ENCODE measurements at regions not wholly inside any gene's neighbourhood (a gene's known extent, or its start where the extent isn't known, plus 50 kb on each side); places are given as distances from the start of the nearest gene placed in this dataset.
"Not testable (repeated sequence)": the region's sequence is repeated elsewhere in the genome, so short reads cannot be mapped to it uniquely, and the experiment has no call there.

GRCh38 chr11:67795746-67796145, 121.3 kb upstream of the ALDH3B2 start:
- Histone ChIP-seq H3K36me3 (ENCODE audit: insufficient read depth, low read length) (no peaks in the 10 kb centered on the region), H3K9ac (ENCODE audit: insufficient read length) (no peak overlapping the region), H3K4me3 (no peak overlapping the region), H3K9me3 (ENCODE audit: low read depth, low read length) (no peaks in the 10 kb centered on the region), H3K27ac (no peak overlapping the region)
- DNase-seq (ENCODE audit: low read depth, low spot score): no peak
- TF ChIP-seq FOXP2 (optimal IDR thresholded peaks at IDR 0.05; ENCODE audit: control extremely low read depth, extremely low read length, insufficient read depth) (no peak), POLR2AphosphoS5 (IDR thresholded peaks at IDR 0.05; ENCODE audit: borderline replicate concordance, low read depth, low read length) (no peak), EZH2 (IDR thresholded peaks at IDR 0.05) (no peak)

GRCh38 chr11:67793750-67794149, 119.3 kb upstream of the ALDH3B2 start:
- H3K9me3 ChIP-seq (ENCODE audit: low read depth, low read length); H3K27ac ChIP-seq; DNase-seq (ENCODE audit: low read depth, low spot score); H3K36me3 ChIP-seq (ENCODE audit: insufficient read depth, low read length); H3K4me3 ChIP-seq; H3K9ac ChIP-seq (ENCODE audit: insufficient read length): not testable (repeated sequence)

- H3K4me3 ChIP-seq: peak overlapping the region; percentile 63
- DNase-seq (ENCODE audit: low read depth, low spot score); H3K9ac ChIP-seq (ENCODE audit: insufficient read length); H3K9me3 ChIP-seq (ENCODE audit: low read depth, low read length); H3K36me3 ChIP-seq (ENCODE audit: insufficient read depth, low read length); H3K27ac ChIP-seq: not testable (repeated sequence)
These were observed 118.0 kb upstream of the ALDH3B2 start for GRCh38 chr11:67792273-67792990.

GRCh38 chr11:67791598-67792170, 117.3 kb upstream of the ALDH3B2 start:
- not testable (repeated sequence) for H3K27ac ChIP-seq; H3K36me3 ChIP-seq (ENCODE audit: insufficient read depth, low read length); H3K9me3 ChIP-seq (ENCODE audit: low read depth, low read length); H3K9ac ChIP-seq (ENCODE audit: insufficient read length)
- H3K4me3 ChIP-seq: peak overlapping the region; percentile 63
- peak; percentile 63 for DNase-seq (ENCODE audit: low read depth, low spot score)

DNA sequence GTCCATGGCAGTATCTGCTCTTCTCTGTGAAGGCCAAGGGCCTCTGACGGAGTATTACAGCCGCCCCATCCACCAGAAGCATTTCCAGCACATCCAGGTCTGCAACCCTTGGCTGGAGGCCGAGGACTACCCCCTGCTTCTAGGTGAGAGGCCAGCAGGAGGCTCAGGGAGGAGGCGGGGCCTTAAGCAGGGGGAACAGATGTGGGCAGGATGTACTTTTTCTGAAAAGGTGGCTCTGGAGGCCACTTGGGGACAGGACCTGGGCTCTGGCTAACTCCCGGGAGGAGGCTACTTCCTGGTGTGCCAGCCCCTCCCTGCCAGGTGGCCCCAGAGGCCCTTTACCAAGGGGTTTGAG, 113.9 kb upstream of the ALDH3B2 start:
- not testable (repeated sequence) for H3K36me3 ChIP-seq (ENCODE audit: insufficient read depth, low read length); H3K4me3 ChIP-seq; DNase-seq (ENCODE audit: low read depth, low spot score); H3K9me3 ChIP-seq (ENCODE audit: low read depth, low read length); H3K9ac ChIP-seq (ENCODE audit: insufficient read length); H3K27ac ChIP-seq

- H3K9me3 ChIP-seq (ENCODE audit: low read depth, low read length); H3K36me3 ChIP-seq (ENCODE audit: insufficient read depth, low read length); H3K27ac ChIP-seq; H3K4me3 ChIP-seq; DNase-seq (ENCODE audit: low read depth, low spot score); H3K9ac ChIP-seq (ENCODE audit: insufficient read length): not testable (repeated sequence)
These were observed 113.4 kb upstream of the ALDH3B2 start for GRCh38 chr11:67787681-67788340.

GRCh38 chr11:67781967-67782366, 107.5 kb upstream of the ALDH3B2 start:
- DNase-seq (ENCODE audit: low read depth, low spot score); H3K27ac ChIP-seq; H3K36me3 ChIP-seq (ENCODE audit: insufficient read depth, low read length); H3K9me3 ChIP-seq (ENCODE audit: low read depth, low read length); H3K4me3 ChIP-seq; H3K9ac ChIP-seq (ENCODE audit: insufficient read length): not testable (repeated sequence)

GRCh38 chr11:67781506-67781905, 107.1 kb upstream of the ALDH3B2 start:
- H3K9me3 ChIP-seq (ENCODE audit: low read depth, low read length); H3K27ac ChIP-seq; H3K4me3 ChIP-seq; DNase-seq (ENCODE audit: low read depth, low spot score); H3K9ac ChIP-seq (ENCODE audit: insufficient read length); H3K36me3 ChIP-seq (ENCODE audit: insufficient read depth, low read length): not testable (repeated sequence)

DNA sequence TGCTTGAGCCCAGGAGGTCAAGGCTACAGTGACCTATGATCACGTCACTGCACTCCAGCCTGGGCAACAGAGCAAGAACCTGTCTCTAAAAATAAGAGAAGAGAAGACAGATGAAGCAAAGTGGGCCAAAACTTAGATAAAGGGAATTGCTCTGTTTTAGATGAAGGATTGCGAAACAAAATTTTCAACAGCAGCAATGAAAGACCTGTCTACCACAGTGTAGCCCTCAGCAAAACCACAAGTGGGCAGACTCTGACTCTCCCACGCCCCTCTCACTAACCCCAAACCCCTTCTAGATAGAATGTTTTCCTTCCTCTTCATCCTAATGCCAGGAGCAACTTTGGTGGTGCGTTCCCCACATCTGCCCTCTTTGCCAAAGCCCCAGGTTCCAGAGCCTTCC, 105.6 kb upstream of the ALDH3B2 start:
- H3K27ac ChIP-seq: no peak overlapping the region
- no peaks in the 10 kb centered on the region for H3K9me3 ChIP-seq (ENCODE audit: low read depth, low read length)
- H3K4me3 ChIP-seq: no peak overlapping the region
- no peaks in the 10 kb centered on the region for H3K36me3 ChIP-seq (ENCODE audit: insufficient read depth, low read length)
- no peak overlapping the region for H3K9ac ChIP-seq (ENCODE audit: insufficient read length)
- TF ChIP-seq EZH2 (IDR thresholded peaks at IDR 0.05) (no peak), POLR2AphosphoS5 (IDR thresholded peaks at IDR 0.05; ENCODE audit: borderline replicate concordance, low read depth, low read length) (no peak), FOXP2 (optimal IDR thresholded peaks at IDR 0.05; ENCODE audit: control extremely low read depth, extremely low read length, insufficient read depth) (no peak)
- no peak for DNase-seq (ENCODE audit: low read depth, low spot score)

DNA sequence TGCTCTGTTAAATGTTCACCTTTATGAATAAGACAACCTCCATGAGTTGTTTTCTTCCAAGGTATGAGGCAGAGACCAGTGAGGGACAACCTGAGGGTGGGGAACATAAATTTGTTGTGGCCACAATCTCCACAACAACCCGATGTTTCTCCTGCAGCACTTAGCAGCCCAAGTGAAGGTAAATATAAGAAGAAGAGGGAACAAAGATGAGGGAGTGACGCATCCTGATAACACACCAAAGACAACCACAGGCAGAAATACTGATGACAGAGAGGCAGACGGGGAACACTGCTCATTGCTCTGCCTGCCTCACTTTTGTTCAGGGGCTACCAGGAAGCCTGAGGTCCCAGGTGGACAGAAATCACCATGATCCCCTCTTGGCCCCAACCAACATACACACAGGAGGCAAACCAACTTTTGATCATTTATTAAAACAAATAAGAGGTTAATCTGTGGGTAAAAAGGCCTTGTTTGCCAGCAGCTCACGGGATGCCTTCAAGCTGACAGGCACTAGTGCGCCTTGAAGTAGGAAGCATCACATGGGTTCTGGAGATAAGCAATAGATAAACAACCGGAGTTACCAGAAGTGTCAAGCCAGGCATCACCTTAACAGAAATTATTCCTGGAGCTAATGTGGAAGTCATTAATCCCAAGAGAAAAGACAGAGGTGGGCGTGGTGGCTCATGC, 104.9 kb upstream of the ALDH3B2 start:
- H3K27ac ChIP-seq; H3K9me3 ChIP-seq (ENCODE audit: low read depth, low read length); H3K4me3 ChIP-seq; H3K36me3 ChIP-seq (ENCODE audit: insufficient read depth, low read length); DNase-seq (ENCODE audit: low read depth, low spot score); H3K9ac ChIP-seq (ENCODE audit: insufficient read length): not testable (repeated sequence)
